B cell (primary cell): ENCODE measurements at regions not wholly inside any gene's neighbourhood (a gene's known extent, or its start where the extent isn't known, plus 50 kb on each side); places are given as distances from the start of the nearest gene placed in this dataset.

Experiments used
- ATAC-seq: fragments of 200-7000 bp; cut with Tn5 transposase; one replicate; pipeline ENCODE4 v1.10.0; 2021; ENCODE audit warnings: low read depth, mild to moderate bottlenecking, moderate number of reproducible peaks, moderate library complexity
- CTCF ChIA-PET: fragments of 350-600 bp; sonication (Branson Sonifier 250); formaldehyde crosslinking; loops from one replicate; lab custom pipeline; 2021; ENCODE audit warnings: antibody characterized with exemption, inconsistent platforms; lab: Charles Lee
- POLR2A ChIA-PET: fragments of 350-600 bp; sonication (Branson Sonifier 250); formaldehyde crosslinking; loops from one replicate; lab custom pipeline; 2021; ENCODE audit warnings: antibody characterized with exemption; lab: Charles Lee
- DNase-seq: peaks from one replicate; pipeline ENCODE4 v3.0.0; 2013
- H2AFZ ChIP-seq: 2 replicates; pipeline ENCODE4 v1.6.1; 2012; ENCODE audit warnings: mild to moderate bottlenecking, low read depth, low read length; ENCODE audit not compliant: insufficient read depth, poor library complexity, severe bottlenecking
- H3K27ac ChIP-seq, 2 donors: 1 replicate in 1 of 2; 2 replicates in 1 of 2; pipeline ENCODE4 v1.5.1; 2012 to 2013; ENCODE audit warnings: low read length in 2 of 2, mild to moderate bottlenecking in 2 of 2, moderate library complexity in 1 of 2
- H3K27me3 ChIP-seq, 4 experiments: fragments of 200-600 bp in 1 of 4; sonication (generic) in 1 of 4; replicated peaks in 1 of 4; 1 replicate in 2 of 4; 2 replicates in 2 of 4; pipeline versions ENCODE4 v1.6.1 to v1.7.0; 2013 to 2016; ENCODE audit warnings: low read length in 3 of 4, mild to moderate bottlenecking in 2 of 4, mixed read lengths in 1 of 4, moderate library complexity in 1 of 4; ENCODE audit not compliant: insufficient read depth in 4 of 4, control insufficient read depth in 3 of 4; ENCODE audit errors: control extremely low read depth in 1 of 4
- H3K36me3 ChIP-seq, 2 experiments: replicated peaks in 1 of 2; 1 replicate in 1 of 2; 2 replicates in 1 of 2; pipeline versions ENCODE4 v1.6.1 to v1.7.1; 2013; ENCODE audit warnings: low read length in 1 of 2; ENCODE audit not compliant: insufficient read depth in 2 of 2, control insufficient read depth in 1 of 2; ENCODE audit errors: control extremely low read depth in 1 of 2, extremely low read depth in 1 of 2
- H3K4me1 ChIP-seq, 2 donors: fragments of 200-600 bp in 1 of 2; sonication (generic) in 1 of 2; 1 replicate in 1 of 2; 2 replicates in 1 of 2; pipeline versions ENCODE4 v1.5.1 to v1.6.1; 2013 to 2017; ENCODE audit warnings: low read length in 2 of 2; ENCODE audit not compliant: control insufficient read depth in 2 of 2, insufficient read depth in 2 of 2
- H3K4me2 ChIP-seq: replicated peaks from 2 replicates; pipeline ENCODE3; 2012; ENCODE audit warnings: mild to moderate bottlenecking, low read depth, low read length; ENCODE audit not compliant: poor library complexity, severe bottlenecking
- H3K4me3 ChIP-seq, 5 experiments: fragments of 200-600 bp in 1 of 5; sonication (generic) in 1 of 5; 1 replicate in 3 of 5; 2 replicates in 2 of 5; pipeline versions ENCODE4 v1.5.1 to v1.7.0; 2011 to 2016; ENCODE audit warnings: low read length in 4 of 5, mild to moderate bottlenecking in 4 of 5, low read depth in 2 of 5, control low read depth in 1 of 5, moderate library complexity in 1 of 5; ENCODE audit not compliant: insufficient read depth in 1 of 5; ENCODE audit errors: control extremely low read depth in 1 of 5, extremely low read depth in 1 of 5
- H3K79me2 ChIP-seq: fragments of 200-600 bp; sonication (generic); one replicate; pipeline ENCODE4 v1.6.0; 2016; ENCODE audit warnings: low read length; ENCODE audit not compliant: control insufficient read depth, insufficient read depth
- H3K9ac ChIP-seq: fragments of 200-600 bp; sonication (generic); 2 replicates; pipeline ENCODE4 v1.6.1; 2017; ENCODE audit warnings: mild to moderate bottlenecking, low read length, moderate library complexity
- H3K9me3 ChIP-seq, 3 donors: one replicate each; pipeline versions ENCODE4 v1.6.1 to v1.7.1; 2013; ENCODE audit warnings: low read length in 2 of 3; ENCODE audit not compliant: control insufficient read depth in 2 of 3, insufficient read depth in 1 of 3; ENCODE audit errors: control extremely low read depth in 1 of 3
- H4K20me1 ChIP-seq: 2 replicates; pipeline ENCODE4 v1.6.0; 2012; ENCODE audit warnings: mild to moderate bottlenecking, low read length; ENCODE audit not compliant: insufficient read depth, control insufficient read depth, poor library complexity, severe bottlenecking
- H3K27ac Mint-ChIP-seq: one replicate; pipeline ENCODE4 v1.8.0; 2021; ENCODE audit warnings: mixed read lengths
- H3K27me3 Mint-ChIP-seq: one replicate; pipeline ENCODE4 v1.8.0; 2021; ENCODE audit warnings: mixed read lengths
- H3K4me1 Mint-ChIP-seq: one replicate; pipeline ENCODE4 v1.8.0; 2021; ENCODE audit warnings: mixed read lengths
- H3K4me3 Mint-ChIP-seq: one replicate; pipeline ENCODE4 v1.8.0; 2021; ENCODE audit warnings: mixed read lengths
- H3K9me3 Mint-ChIP-seq: one replicate; pipeline ENCODE4 v1.8.0; 2022; ENCODE audit warnings: mixed read lengths; ENCODE audit not compliant: insufficient read depth
- EZH2 ChIP-seq: IDR thresholded peaks from 2 replicates; pipeline ENCODE4 v1.6.1; 2012; ENCODE audit warnings: borderline replicate concordance, low read depth, mild to moderate bottlenecking, moderate library complexity, low read length; ENCODE audit not compliant: insufficient read depth, poor library complexity, severe bottlenecking
- WGBS: methylation state at CpG from one replicate; pipeline ENCODE4 v1.1.5; 2013; ENCODE audit warnings: missing lambda C conversion rate; ENCODE audit not compliant: insufficient coverage; 5-methylcytosine and 5-hydroxymethylcytosine counted together
- intact Hi-C: fragments of 100-400 bp; cut with micrococcal nuclease; formaldehyde crosslinking; loops from one replicate; pipeline ENCODE4 v1.10.0; 2022
- TF ChIP-seq, protein P1 (sequence below): fragments of 200-600 bp; IDR thresholded peaks from one replicate; pipeline ENCODE4 v1.8.0; 2022; ENCODE audit warnings: antibody characterized with exemption, mild to moderate bottlenecking

DNA sequence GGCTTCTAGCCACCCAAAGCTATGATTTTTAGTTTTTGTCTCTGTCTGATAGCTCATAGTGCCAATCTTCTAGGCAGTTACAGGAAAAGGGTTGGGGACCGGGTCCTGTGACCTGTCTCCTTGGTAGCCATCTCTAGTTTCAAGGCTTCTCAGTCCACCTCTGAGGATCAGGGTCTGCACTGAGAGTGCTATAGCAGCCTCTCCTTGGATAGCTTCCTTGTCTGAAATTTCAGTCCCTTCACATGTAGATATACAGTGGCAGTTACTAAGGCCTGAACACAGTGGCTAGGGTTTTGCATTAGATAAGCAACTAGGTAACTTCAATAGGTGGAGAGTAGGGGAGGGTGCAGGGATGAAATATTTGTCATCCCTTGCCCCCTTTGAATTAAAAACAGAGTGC lies 321.3 kb downstream of the SEMA3D start:
- Mint-ChIP-seq H3K4me3 (no peak overlapping the region), H3K27ac (no peak overlapping the region), H3K27me3 (no peaks in the 10 kb centered on the region), H3K4me1 (no peaks in the 10 kb centered on the region), H3K9me3 (peaks cover 2% of the 10 kb centered on the region)
- DNase-seq (no peak), ATAC-seq (no peak)
- intact Hi-C loops = no loop called here
- H3K9me3 ChIP-seq = no peaks in the 10 kb centered on the region
- TF ChIP-seq EZH2 = no peak
- TF ChIP-seq, protein P1, sequence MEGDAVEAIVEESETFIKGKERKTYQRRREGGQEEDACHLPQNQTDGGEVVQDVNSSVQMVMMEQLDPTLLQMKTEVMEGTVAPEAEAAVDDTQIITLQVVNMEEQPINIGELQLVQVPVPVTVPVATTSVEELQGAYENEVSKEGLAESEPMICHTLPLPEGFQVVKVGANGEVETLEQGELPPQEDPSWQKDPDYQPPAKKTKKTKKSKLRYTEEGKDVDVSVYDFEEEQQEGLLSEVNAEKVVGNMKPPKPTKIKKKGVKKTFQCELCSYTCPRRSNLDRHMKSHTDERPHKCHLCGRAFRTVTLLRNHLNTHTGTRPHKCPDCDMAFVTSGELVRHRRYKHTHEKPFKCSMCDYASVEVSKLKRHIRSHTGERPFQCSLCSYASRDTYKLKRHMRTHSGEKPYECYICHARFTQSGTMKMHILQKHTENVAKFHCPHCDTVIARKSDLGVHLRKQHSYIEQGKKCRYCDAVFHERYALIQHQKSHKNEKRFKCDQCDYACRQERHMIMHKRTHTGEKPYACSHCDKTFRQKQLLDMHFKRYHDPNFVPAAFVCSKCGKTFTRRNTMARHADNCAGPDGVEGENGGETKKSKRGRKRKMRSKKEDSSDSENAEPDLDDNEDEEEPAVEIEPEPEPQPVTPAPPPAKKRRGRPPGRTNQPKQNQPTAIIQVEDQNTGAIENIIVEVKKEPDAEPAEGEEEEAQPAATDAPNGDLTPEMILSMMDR = no peak
- ChIA-PET POLR2A (no interaction called here), CTCF (no interaction called here)
- H3K4me1 ChIP-seq = no peaks in the 10 kb centered on the region
- H3K4me3 ChIP-seq = no peak overlapping the region
- H3K36me3 ChIP-seq = no peaks in the 10 kb centered on the region
- no peaks in the 10 kb centered on the region for H3K27me3 ChIP-seq
- WGBS = 100% methylated on average over 1 of the region's 1 CpG
- no peak overlapping the region for H3K9ac ChIP-seq
- no peaks in the 10 kb centered on the region for H4K20me1 ChIP-seq
- H3K4me2 ChIP-seq = no peak overlapping the region
- no peak overlapping the region for H3K27ac ChIP-seq
- H3K79me2 ChIP-seq = no peaks in the 10 kb centered on the region
- H2AFZ ChIP-seq = no peak overlapping the region

DNA sequence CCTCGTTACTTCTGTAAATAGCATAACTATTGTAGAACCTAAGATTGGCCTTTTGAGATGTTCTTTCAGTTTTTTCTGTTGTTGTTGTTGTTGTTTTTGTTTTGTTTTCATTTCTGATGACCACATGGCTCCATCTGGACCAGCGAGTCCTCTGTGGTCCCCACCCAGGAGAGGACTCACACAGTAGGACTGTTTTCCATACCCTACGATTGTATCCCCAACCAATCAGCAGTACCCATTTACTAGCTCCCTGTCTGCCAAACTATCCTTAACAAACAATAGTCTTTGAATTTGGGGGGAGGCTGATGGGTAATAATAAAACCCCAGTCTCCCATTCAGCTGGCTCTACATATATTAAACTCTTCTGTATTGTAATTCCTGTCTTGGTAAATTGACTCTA lies 329.5 kb downstream of the SEMA3D start:
- 100% methylated on average over 1 of the region's 3 CpGs for WGBS
- Mint-ChIP-seq H3K4me3 (no peak overlapping the region), H3K27me3 (no peaks in the 10 kb centered on the region), H3K9me3 (peaks cover 7% of the 10 kb centered on the region), H3K27ac (no peak overlapping the region), H3K4me1 (no peaks in the 10 kb centered on the region)
- ATAC-seq = no peak
- CTCF ChIA-PET = no interaction called here
- POLR2A ChIA-PET = no interaction called here
- no peaks in the 10 kb centered on the region for H3K9me3 ChIP-seq
- intact Hi-C loops = no loop called here
- no peaks in the 10 kb centered on the region for H4K20me1 ChIP-seq
- no peak overlapping the region for H2AFZ ChIP-seq
- H3K27me3 ChIP-seq = no peaks in the 10 kb centered on the region
- no peaks in the 10 kb centered on the region for H3K79me2 ChIP-seq
- H3K4me3 ChIP-seq = no peak overlapping the region
- H3K27ac ChIP-seq = no peak overlapping the region
- H3K4me1 ChIP-seq = no peaks in the 10 kb centered on the region
- DNase-seq = no peak
- TF ChIP-seq, protein P1 = no peak
- no peak for TF ChIP-seq EZH2
- no peak overlapping the region for H3K4me2 ChIP-seq
- no peak overlapping the region for H3K9ac ChIP-seq
- H3K36me3 ChIP-seq = no peaks in the 10 kb centered on the region
